ENCODE measurements at regions not wholly inside any gene's neighbourhood (a gene's known extent, or its start where the extent isn't known, plus 50 kb on each side); places are given as distances from the start of the nearest gene placed in this dataset.

DNA sequence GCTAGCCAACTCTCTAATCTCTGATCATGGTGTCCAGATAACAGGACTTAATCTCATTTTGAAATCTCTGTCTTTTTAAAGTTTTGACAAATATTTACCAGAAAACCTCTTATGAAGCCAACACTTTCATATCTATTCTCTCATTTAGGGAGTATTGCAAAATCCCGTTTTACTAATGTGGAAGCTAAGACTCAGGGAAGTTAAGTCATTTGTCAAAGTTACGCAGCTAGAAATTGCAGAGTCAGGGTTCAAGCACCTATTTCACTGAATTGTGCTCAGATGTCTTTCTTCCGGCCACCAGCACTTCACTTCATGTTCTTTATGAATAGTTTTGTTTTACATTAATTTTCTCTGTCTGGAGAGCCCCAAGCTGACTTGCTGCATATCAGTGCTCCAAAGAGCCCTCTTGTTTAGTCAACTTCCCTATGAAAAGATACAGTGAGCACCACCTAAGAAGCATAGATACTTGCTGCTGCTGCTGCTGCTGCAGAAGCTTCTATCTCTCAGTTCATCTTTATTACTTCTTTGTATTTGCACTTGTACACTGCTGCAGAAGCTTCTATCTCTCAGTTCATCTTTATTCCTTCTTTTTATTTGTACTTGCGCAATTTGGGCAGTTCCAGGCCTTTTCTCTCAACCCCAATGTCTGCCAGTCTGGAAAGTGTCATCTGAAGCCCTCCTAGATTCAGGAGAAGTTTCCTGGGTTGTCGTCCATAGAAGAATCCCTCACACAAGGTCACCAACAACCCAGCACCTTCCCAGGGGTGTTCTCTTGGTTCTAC is 329.7 kb downstream of the MAFB start:
- H3K4me2 ChIP-seq (ENCODE audit: low read length) = no peak overlapping the region

DNA sequence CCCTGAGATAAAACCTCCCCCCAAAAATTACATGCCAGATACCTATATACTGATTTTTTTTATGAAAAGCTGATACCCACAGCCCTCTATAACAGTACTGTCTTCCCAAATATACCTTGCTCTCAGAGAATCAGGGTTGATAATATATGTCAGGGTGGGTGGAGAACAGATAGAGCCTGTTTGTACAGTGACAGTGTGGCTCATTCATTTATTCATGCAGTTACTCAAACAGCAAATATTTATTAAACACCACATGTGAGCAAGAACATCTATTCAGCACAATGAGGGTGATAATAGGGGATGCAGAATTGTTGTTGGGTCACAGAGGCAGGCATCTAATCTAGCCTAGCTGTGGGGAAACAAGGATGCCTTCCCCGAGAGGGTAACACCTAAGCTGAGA is 334.2 kb downstream of the MAFB start:
- no peaks in the 10 kb centered on the region for H3K9me2 ChIP-seq (replicated peaks; ENCODE audit: control insufficient read depth, low read length)
- H3K27ac ChIP-seq (ENCODE audit: low read depth, low read length) = no peak overlapping the region
- H3K36me3 ChIP-seq (ENCODE audit: control insufficient read depth, low read length) = no peaks in the 10 kb centered on the region
- peaks cover 4% of the 10 kb centered on the region; the same call in 1 of the 2 replicates for H3K27me3 ChIP-seq (ENCODE audit: control insufficient read depth, low read length)
- H3K79me2 ChIP-seq (ENCODE audit: control insufficient read depth, low read length) = no peaks in the 10 kb centered on the region
- no peaks in the 10 kb centered on the region for H4K20me1 ChIP-seq (ENCODE audit: control insufficient read depth, insufficient read depth, low read depth, low read length)
- H3K4me2 ChIP-seq (ENCODE audit: low read length) = no peak overlapping the region
- H3K4me1 ChIP-seq (ENCODE audit: control insufficient read depth, low read length) = no peaks in the 10 kb centered on the region
- no peak for TF ChIP-seq EZH2phosphoT487 (IDR thresholded peaks at IDR 0.05; ENCODE audit: borderline replicate concordance, low read length)
- TF ChIP-seq, protein P1, sequence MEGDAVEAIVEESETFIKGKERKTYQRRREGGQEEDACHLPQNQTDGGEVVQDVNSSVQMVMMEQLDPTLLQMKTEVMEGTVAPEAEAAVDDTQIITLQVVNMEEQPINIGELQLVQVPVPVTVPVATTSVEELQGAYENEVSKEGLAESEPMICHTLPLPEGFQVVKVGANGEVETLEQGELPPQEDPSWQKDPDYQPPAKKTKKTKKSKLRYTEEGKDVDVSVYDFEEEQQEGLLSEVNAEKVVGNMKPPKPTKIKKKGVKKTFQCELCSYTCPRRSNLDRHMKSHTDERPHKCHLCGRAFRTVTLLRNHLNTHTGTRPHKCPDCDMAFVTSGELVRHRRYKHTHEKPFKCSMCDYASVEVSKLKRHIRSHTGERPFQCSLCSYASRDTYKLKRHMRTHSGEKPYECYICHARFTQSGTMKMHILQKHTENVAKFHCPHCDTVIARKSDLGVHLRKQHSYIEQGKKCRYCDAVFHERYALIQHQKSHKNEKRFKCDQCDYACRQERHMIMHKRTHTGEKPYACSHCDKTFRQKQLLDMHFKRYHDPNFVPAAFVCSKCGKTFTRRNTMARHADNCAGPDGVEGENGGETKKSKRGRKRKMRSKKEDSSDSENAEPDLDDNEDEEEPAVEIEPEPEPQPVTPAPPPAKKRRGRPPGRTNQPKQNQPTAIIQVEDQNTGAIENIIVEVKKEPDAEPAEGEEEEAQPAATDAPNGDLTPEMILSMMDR (IDR thresholded peaks at IDR 0.05; ENCODE audit: low read depth, low read length, poor library complexity, severe bottlenecking) = no peak
- H3F3A ChIP-seq (ENCODE audit: control insufficient read depth, insufficient read depth) = no peaks in the 10 kb centered on the region
- no peaks in the 10 kb centered on the region for H3K9me3 ChIP-seq (ENCODE audit: control insufficient read depth, insufficient read depth, low read length)
- no peak overlapping the region for H3K4me3 ChIP-seq (ENCODE audit: low read length)

More for the DNA sequence above, 329.7 kb downstream of the MAFB start:
- H3K36me3 ChIP-seq (ENCODE audit: control insufficient read depth, low read length) = no peaks in the 10 kb centered on the region
- no peaks in the 10 kb centered on the region for H3K9me3 ChIP-seq (ENCODE audit: control insufficient read depth, insufficient read depth, low read length)
- H3K4me1 ChIP-seq (ENCODE audit: control insufficient read depth, low read length) = no peaks in the 10 kb centered on the region
- H4K20me1 ChIP-seq (ENCODE audit: control insufficient read depth, insufficient read depth, low read depth, low read length) = no peaks in the 10 kb centered on the region
- no peaks in the 10 kb centered on the region for H3K9me2 ChIP-seq (replicated peaks; ENCODE audit: control insufficient read depth, low read length)
- no peak overlapping the region for H3K27ac ChIP-seq (ENCODE audit: low read depth, low read length)
- no peaks in the 10 kb centered on the region for H3F3A ChIP-seq (ENCODE audit: control insufficient read depth, insufficient read depth)
- 0 out of 2 replicates have a peak, but pooled peaks cover 2% of the 10 kb centered on the region for H3K27me3 ChIP-seq (ENCODE audit: control insufficient read depth, low read length)
- TF ChIP-seq, protein P1 (IDR thresholded peaks at IDR 0.05; ENCODE audit: low read depth, low read length, poor library complexity, severe bottlenecking) = no peak
- H3K79me2 ChIP-seq (ENCODE audit: control insufficient read depth, low read length) = no peaks in the 10 kb centered on the region
- H3K4me3 ChIP-seq (ENCODE audit: low read length) = no peak overlapping the region

DNA sequence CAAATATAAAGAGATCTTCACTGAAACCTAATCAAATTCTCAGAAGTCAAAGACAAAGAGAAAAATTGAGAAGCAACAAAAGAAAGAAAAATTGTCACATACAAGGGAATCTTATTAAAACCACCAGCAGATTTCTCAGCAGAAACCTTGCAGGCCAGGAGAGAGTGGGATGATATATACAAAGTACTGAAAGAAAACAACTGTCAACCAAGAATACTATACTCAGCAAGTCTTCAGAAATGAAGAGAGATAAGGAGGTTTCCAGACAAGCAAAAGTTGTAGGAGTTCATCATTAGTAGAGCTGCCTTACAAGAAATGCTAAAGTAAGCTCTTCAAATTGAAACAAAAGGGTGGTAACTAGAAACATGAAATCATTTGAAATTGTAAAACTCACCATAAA is 345.6 kb downstream of the MAFB start:
- H3K36me3 ChIP-seq (ENCODE audit: control insufficient read depth, low read length) = no peaks in the 10 kb centered on the region
- no peaks in the 10 kb centered on the region for H4K20me1 ChIP-seq (ENCODE audit: control insufficient read depth, insufficient read depth, low read depth, low read length)
- no peak overlapping the region for H3K4me2 ChIP-seq (ENCODE audit: low read length)
- H3K27me3 ChIP-seq (ENCODE audit: control insufficient read depth, low read length) = no peaks in the 10 kb centered on the region
- H3K79me2 ChIP-seq (ENCODE audit: control insufficient read depth, low read length) = no peaks in the 10 kb centered on the region
- no peak overlapping the region for H3K27ac ChIP-seq (ENCODE audit: low read depth, low read length)
- no peaks in the 10 kb centered on the region; the same call in 1 of the 2 replicates for H3K9me3 ChIP-seq (ENCODE audit: control insufficient read depth, insufficient read depth, low read length)
- H3K4me1 ChIP-seq (ENCODE audit: control insufficient read depth, low read length) = no peaks in the 10 kb centered on the region
- H3K9me2 ChIP-seq (replicated peaks; ENCODE audit: control insufficient read depth, low read length) = no peaks in the 10 kb centered on the region
- no peaks in the 10 kb centered on the region for H3F3A ChIP-seq (ENCODE audit: control insufficient read depth, insufficient read depth)
- no peak for TF ChIP-seq EZH2phosphoT487 (IDR thresholded peaks at IDR 0.05; ENCODE audit: borderline replicate concordance, low read length)
- TF ChIP-seq, protein P1 (IDR thresholded peaks at IDR 0.05; ENCODE audit: low read depth, low read length, poor library complexity, severe bottlenecking) = no peak
- H3K4me3 ChIP-seq (ENCODE audit: low read length) = no peak overlapping the region

Data from DOHH2 (cell line).